RWPE2 (cell line): ENCODE measurements at regions not wholly inside any gene's neighbourhood (a gene's known extent, or its start where the extent isn't known, plus 50 kb on each side); places are given as distances from the start of the nearest gene placed in this dataset.
"Not testable (repeated sequence)": the region's sequence is repeated elsewhere in the genome, so short reads cannot be mapped to it uniquely, and the experiment has no call there.

Experiments
- ATAC-seq: fragments of 200-7000 bp; cut with Tn5 transposase; 3 replicates; pipeline ENCODE4 v1.9.1; 2021; ENCODE audit warnings: low read depth
- DNase-seq: peaks from one replicate; pipeline ENCODE4 v3.0.0-alpha.2; 2020; ENCODE audit warnings: low spot score
- H3K27ac ChIP-seq: fragments of 450-650 bp; 2 replicates; pipeline ENCODE4 v1.5.1; 2017; ENCODE audit warnings: mild to moderate bottlenecking; ENCODE audit not compliant: poor library complexity, severe bottlenecking
- H3K27me3 ChIP-seq: fragments of 250-450 bp; sonication (Bioruptor Pico); 2 replicates; pipeline ENCODE4 v1.5.1; 2021; ENCODE audit warnings: mild to moderate bottlenecking, moderate library complexity; ENCODE audit not compliant: insufficient read depth, poor library complexity, severe bottlenecking
- H3K36me3 ChIP-seq: fragments of 250-450 bp; sonication (Bioruptor Pico); 2 replicates; pipeline ENCODE4 v1.5.1; 2020; ENCODE audit warnings: low read depth, mild to moderate bottlenecking, moderate library complexity
- H3K4me1 ChIP-seq: fragments of 250-450 bp; sonication (Bioruptor Pico); 2 replicates; pipeline ENCODE4 v1.5.1; 2021; ENCODE audit warnings: mild to moderate bottlenecking, moderate library complexity; ENCODE audit not compliant: insufficient read depth, poor library complexity, severe bottlenecking
- H3K4me3 ChIP-seq: fragments of 250-450 bp; sonication (Bioruptor Pico); 2 replicates; pipeline ENCODE4 v1.5.1; 2021; ENCODE audit warnings: mild to moderate bottlenecking, moderate library complexity; ENCODE audit not compliant: severe bottlenecking
- H3K9me3 ChIP-seq: fragments of 250-450 bp; sonication (Bioruptor Pico); 2 replicates; pipeline ENCODE4 v1.5.1; 2021; ENCODE audit warnings: mild to moderate bottlenecking, moderate library complexity; ENCODE audit not compliant: severe bottlenecking
- TF ChIP-seq, protein P1 (sequence below): fragments of 450-650 bp; IDR thresholded peaks from one replicate; pipeline ENCODE4 v1.5.1; 2017; ENCODE audit warnings: mild to moderate bottlenecking, moderate library complexity; ENCODE audit not compliant: poor library complexity, severe bottlenecking

DNA sequence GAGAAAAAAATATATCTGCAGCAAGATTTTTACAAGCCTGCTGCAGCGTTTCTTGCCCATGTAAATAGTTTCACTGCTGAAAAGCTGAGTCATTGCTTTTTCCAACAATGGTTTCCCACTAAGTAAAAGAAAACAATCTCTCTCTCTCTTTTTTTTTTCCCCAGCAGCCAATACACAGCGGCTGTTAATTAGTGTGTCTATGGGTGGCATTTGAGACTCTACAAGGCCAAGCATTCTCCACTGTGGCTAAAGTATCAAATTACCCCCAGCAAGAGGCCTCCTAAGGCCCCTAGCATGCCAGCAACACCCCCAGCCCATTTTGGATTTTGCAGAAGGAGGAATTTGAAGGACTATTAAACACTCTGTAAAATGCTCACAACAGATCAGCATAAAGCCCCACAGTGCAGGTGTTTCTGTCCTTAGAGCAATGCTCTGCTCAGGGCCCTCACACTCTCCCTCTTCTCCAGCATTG is 837.4 kb downstream of the TRIML1 start:
- ATAC-seq (peak; percentile 56), DNase-seq (no peak)
- no peaks in the 10 kb centered on the region for H3K27me3 ChIP-seq
- no peaks in the 10 kb centered on the region for H3K36me3 ChIP-seq
- no peak overlapping the region for H3K27ac ChIP-seq
- H3K4me3 ChIP-seq = no peak overlapping the region
- TF ChIP-seq, protein P1, sequence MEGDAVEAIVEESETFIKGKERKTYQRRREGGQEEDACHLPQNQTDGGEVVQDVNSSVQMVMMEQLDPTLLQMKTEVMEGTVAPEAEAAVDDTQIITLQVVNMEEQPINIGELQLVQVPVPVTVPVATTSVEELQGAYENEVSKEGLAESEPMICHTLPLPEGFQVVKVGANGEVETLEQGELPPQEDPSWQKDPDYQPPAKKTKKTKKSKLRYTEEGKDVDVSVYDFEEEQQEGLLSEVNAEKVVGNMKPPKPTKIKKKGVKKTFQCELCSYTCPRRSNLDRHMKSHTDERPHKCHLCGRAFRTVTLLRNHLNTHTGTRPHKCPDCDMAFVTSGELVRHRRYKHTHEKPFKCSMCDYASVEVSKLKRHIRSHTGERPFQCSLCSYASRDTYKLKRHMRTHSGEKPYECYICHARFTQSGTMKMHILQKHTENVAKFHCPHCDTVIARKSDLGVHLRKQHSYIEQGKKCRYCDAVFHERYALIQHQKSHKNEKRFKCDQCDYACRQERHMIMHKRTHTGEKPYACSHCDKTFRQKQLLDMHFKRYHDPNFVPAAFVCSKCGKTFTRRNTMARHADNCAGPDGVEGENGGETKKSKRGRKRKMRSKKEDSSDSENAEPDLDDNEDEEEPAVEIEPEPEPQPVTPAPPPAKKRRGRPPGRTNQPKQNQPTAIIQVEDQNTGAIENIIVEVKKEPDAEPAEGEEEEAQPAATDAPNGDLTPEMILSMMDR = no peak
- no peaks in the 10 kb centered on the region for H3K9me3 ChIP-seq
- H3K4me1 ChIP-seq = peaks cover 12% of the 10 kb centered on the region

DNA sequence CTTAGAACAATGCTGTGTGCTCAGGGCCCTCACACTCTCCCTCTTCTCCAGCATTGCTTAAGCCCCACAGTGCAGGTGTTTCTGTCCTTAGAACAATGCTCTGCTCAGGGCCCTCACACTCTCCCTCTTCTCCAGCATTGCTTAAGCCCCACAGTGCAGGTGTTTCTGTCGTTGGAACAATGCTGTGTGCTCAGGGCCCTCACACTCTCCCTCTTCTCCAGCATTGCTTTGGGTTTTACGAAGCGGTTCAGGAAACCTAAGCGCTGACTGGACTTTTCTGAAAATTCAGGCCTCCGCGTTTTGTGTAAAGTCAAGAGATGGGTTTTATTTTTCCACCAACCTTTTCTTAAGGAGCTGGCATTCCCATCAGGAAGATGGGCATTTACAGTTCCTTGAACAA is 838.0 kb downstream of the TRIML1 start:
- not testable (repeated sequence) for H3K4me3 ChIP-seq, ATAC-seq, H3K9me3 ChIP-seq, H3K36me3 ChIP-seq, DNase-seq, H3K27ac ChIP-seq, H3K27me3 ChIP-seq
- H3K4me1 ChIP-seq = peaks cover 12% of the 10 kb centered on the region

DNA sequence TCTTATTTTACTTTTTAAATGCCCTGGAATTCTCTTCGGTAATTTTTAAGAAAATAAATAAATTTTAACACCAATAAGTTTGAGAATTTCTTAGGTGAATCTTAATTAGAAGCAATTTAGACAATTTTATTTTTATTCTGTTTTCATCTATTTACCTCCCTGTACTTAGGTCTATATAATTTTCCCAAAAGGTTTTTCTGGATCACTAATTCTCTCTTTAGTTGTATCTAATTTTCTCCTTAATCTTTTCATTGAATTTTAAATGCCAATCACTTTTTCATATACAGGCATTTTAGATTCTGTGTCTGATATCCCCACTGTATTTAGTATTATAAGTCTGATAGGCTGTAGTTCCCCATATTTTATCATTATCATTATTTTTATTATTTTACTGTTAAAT is 845.3 kb downstream of the TRIML1 start:
- H3K9me3 ChIP-seq = peaks cover 2% of the 10 kb centered on the region
- TF ChIP-seq, protein P1 = no peak
- no peak for ATAC-seq
- no peaks in the 10 kb centered on the region for H3K36me3 ChIP-seq
- no peak overlapping the region for H3K4me3 ChIP-seq
- H3K27me3 ChIP-seq = no peaks in the 10 kb centered on the region
- no peak for DNase-seq
- peaks cover 19% of the 10 kb centered on the region for H3K4me1 ChIP-seq
- H3K27ac ChIP-seq = no peak overlapping the region

DNA sequence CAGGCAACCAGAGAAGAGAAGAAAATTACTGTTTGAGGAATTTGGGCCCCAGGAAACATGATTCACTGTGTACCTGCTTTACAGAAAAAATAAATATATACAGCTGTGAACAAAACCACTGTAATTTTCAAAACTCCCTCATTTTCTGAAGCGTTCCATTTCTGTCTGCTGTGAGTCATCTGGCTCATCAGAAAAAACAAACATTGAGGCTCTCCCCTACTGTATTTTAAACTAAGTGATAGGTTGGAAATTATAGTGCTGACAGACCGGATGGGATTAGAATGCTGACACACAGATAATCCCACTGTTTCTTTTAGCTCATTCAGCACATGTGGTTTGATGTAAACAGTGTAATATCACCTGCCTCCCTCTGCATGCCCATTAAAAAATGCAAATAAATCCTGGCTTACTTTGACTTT is 847.0 kb downstream of the TRIML1 start:
- no peaks in the 10 kb centered on the region for H3K27me3 ChIP-seq
- H3K4me3 ChIP-seq = no peak overlapping the region
- H3K4me1 ChIP-seq = peaks cover 22% of the 10 kb centered on the region
- no peaks in the 10 kb centered on the region for H3K36me3 ChIP-seq
- ATAC-seq (peak; percentile 97), DNase-seq (no peak)
- peak overlapping the region; percentile 61 for H3K27ac ChIP-seq
- TF ChIP-seq, protein P1 = no peak
- H3K9me3 ChIP-seq = peaks cover 2% of the 10 kb centered on the region

DNA sequence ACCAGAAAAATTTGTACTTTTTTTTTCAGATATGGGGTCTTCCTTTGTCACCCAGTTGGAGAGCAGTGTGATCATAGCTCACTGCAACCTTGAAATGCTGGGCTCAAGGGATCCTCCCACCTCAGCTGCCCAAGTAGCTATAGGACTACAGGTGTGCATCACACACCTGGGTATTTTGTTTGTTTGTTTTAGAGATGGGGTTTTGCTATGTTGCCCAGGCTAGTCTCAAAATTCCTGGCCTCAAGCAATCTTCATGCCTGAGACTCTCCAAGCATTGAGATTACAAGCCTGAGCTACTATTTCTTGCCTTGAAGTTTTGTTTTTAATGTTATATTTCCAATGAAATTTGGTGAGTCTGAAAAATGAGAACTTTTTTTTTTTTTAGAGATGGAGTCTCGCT is 847.8 kb downstream of the TRIML1 start:
- H3K36me3 ChIP-seq = no peaks in the 10 kb centered on the region
- no peaks in the 10 kb centered on the region for H3K27me3 ChIP-seq
- peaks cover 2% of the 10 kb centered on the region for H3K9me3 ChIP-seq
- H3K4me3 ChIP-seq = no peak overlapping the region
- TF ChIP-seq, protein P1 = no peak
- peaks cover 22% of the 10 kb centered on the region for H3K4me1 ChIP-seq
- no peak for DNase-seq
- peak overlapping the region; percentile 61 for H3K27ac ChIP-seq
- ATAC-seq = no peak
